ENCODE measurements at regions not wholly inside any gene's neighbourhood (a gene's known extent, or its start where the extent isn't known, plus 50 kb on each side); places are given as distances from the start of the nearest gene placed in this dataset.

- Histone ChIP-seq H3K23ac (ENCODE audit: insufficient read length) (no peak overlapping the region), H2BK15ac (ENCODE audit: low read length) (no peak overlapping the region), H3K79me1 (ENCODE audit: low read depth, low read length) (no peaks in the 10 kb centered on the region; the same call in none of the 2 replicates), H3K23me2 (ENCODE audit: low read depth, low read length) (peaks cover 2% of the 10 kb centered on the region; the same call in 1 of the 2 replicates), H4K91ac (replicated peaks; ENCODE audit: insufficient read length, low read length) (no peak overlapping the region), H3K9ac (replicated peaks in 1 of 4; ENCODE audit: extremely low read depth in 1 of 4, low read depth in 3 of 4, low read length in 3 of 4) (no peak overlapping the region), H3K56ac (replicated peaks; ENCODE audit: insufficient read length, low read depth, low read length) (no peak overlapping the region), H3K18ac (ENCODE audit: extremely low read depth, low read length) (no peak overlapping the region), H3K9me3 (ENCODE audit: insufficient read depth in 2 of 2, low read depth in 1 of 2, low read length in 1 of 2) (0 out of 4 replicates have a peak, but pooled peaks cover 0 to 5% of the 10 kb centered on the region in 2 experiments), H3K4ac (replicated peaks; ENCODE audit: insufficient read length, low read depth, low read length) (no peak overlapping the region), H4K8ac (ENCODE audit: extremely low read depth, insufficient read depth, low read length) (no peak overlapping the region), H4K5ac (ENCODE audit: insufficient read length, low read depth, low read length) (no peak overlapping the region), H3K4me2 (ENCODE audit: insufficient read depth in 1 of 2, low read depth in 2 of 2, low read length in 2 of 2) (no peak overlapping the region), H3K4me1 (replicated peaks in 1 of 4; ENCODE audit: control insufficient read depth in 3 of 4, insufficient read depth in 4 of 4, low read length in 3 of 4) (peaks cover 0 to 3% (median 0%) of the 10 kb centered on the region in 4 experiments; a peak in 2 of 7 replicates), H3K36me3 (ENCODE audit: control insufficient read depth in 2 of 4, insufficient read depth in 4 of 4, low read length in 3 of 4) (no peaks in the 10 kb centered on the region; a peak in 1 of 8 replicates), H2AFZ (ENCODE audit: low read length) (no peak overlapping the region), H3K27me3 (replicated peaks in 1 of 4; ENCODE audit: control insufficient read depth in 3 of 4, extremely low read depth in 1 of 4, insufficient read depth in 3 of 4, low read length in 3 of 4) (no peaks in the 10 kb centered on the region), H3K4me3 (ENCODE audit: extremely low read depth in 1 of 4, insufficient read depth in 2 of 4, low read depth in 3 of 4, low read length in 4 of 4) (no peak overlapping the region), H2BK120ac (replicated peaks; ENCODE audit: low read depth, low read length) (no peak overlapping the region), H3K27ac (ENCODE audit: low read depth, low read length) (no peak overlapping the region), H2BK12ac (ENCODE audit: low read depth, low read length) (no peak overlapping the region), H2BK5ac (ENCODE audit: low read depth, low read length) (no peak overlapping the region), H4K20me1 (replicated peaks in 1 of 2; ENCODE audit: control insufficient read depth in 1 of 2, insufficient read depth in 2 of 2, low read length in 2 of 2) (peaks cover 0 to 3% of the 10 kb centered on the region in 2 experiments), H2BK20ac (ENCODE audit: low read length) (no peak overlapping the region), H3K14ac (ENCODE audit: insufficient read length) (no peak overlapping the region), H3K79me2 (ENCODE audit: control insufficient read depth in 1 of 2, insufficient read depth in 2 of 2, low read length in 2 of 2) (no peaks in the 10 kb centered on the region; a peak in 1 of 4 replicates), H2AK5ac (ENCODE audit: low read depth, low read length) (no peak overlapping the region)
- CTCF ChIA-PET (ENCODE audit: partially characterized antibody): interaction anchor here (0.9 to 1.2 kb wide), 2 partner anchors 10 to 28 kb away, joined by 3 to 4 read pairs; no protein-coding TSS in a partner anchor
- 93% methylated on average over 6 of the region's 6 CpGs; no CpG with 5 or more reads in 1 of the 2 experiments for WGBS, 2 experiments (ENCODE audit: extremely low coverage in 1 of 2, insufficient coverage in 1 of 2, insufficient read length in 1 of 2, insufficient replicate concordance in 2 of 2, low coverage in 1 of 2, low lambda C conversion rate in 2 of 2, missing lambda C conversion rate in 1 of 2)
- FAIRE-seq (no peak), DNase-seq (ENCODE audit: low read depth in 1 of 2, low spot score in 2 of 2) (no peak)
- POLR2A ChIA-PET (ENCODE audit: partially characterized antibody): interaction anchor here (1.3 kb wide), 1 partner anchor 10 kb away, joined by 4 read pairs; no protein-coding TSS in a partner anchor
- TF ChIP-seq EGR1 (IDR thresholded peaks at IDR 0.05; ENCODE audit: borderline replicate concordance, low read depth, low read length) (no peak), TEAD4 (IDR thresholded peaks at IDR 0.05; ENCODE audit: low read depth, low read length) (no peak), CBX5 (IDR thresholded peaks at IDR 0.05; ENCODE audit: low read depth, low read length) (no peak), EZH2 (IDR thresholded peaks at IDR 0.05; ENCODE audit: low read depth, low read length, severe bottlenecking) (no peak)
Measured at GRCh38 chr10:21213381-21213780, 312.1 kb downstream of the SKIDA1 start.
